Astrocyte of the spinal cord (primary cell): ENCODE measurements at regions not wholly inside any gene's neighbourhood (a gene's known extent, or its start where the extent isn't known, plus 50 kb on each side); places are given as distances from the start of the nearest gene placed in this dataset.

Source experiments
- DNase-seq: peaks from one replicate; pipeline ENCODE4 v3.0.0; 2011; ENCODE audit warnings: low read depth, low spot score
- H3K4me3 ChIP-seq: 2 replicates; pipeline ENCODE4 v1.5.1; 2011; ENCODE audit warnings: low read depth, mild to moderate bottlenecking, low read length, moderate library complexity
- in situ Hi-C: cut with HindIII; loops from 2 replicates; pipeline ENCODE4 v1.10.0; 2017; ENCODE audit warnings: low sequenced_read_pairs
- TF ChIP-seq, protein P1 (sequence below): IDR thresholded peaks from 2 replicates; pipeline ENCODE4 v1.5.1; 2012; ENCODE audit warnings: low read depth, mild to moderate bottlenecking, low read length, inconsistent platforms

DNA sequence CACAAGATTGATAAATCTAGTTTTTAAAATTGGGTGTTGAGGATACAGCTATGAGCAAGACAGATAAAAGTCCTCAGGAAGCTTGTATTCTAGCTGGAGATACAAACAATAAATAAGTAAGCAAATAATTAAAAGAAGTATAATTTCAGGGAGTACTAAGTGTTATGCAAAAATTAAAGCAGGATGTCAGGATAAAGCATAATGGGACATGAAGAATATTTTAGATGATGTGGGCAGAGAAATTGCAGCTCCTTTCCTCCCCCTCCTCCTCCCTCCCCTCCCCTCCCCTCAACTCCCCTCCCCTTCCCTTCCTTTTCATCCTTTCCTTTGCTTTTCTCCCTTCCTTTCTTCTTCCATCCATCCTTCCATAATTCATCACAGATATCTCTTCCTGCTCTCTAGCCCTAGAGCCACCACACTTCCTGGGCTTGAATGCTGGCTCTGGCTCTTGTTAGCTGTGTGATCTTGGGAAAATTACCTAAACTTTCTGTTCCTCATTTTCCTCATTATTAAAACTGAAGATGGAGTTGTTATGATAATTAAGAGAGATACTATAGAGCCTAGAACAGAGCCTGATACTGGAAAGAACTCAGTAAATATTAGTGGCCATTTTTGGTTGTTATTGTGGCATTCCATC, 323.9 kb downstream of the AACS start:
- DNase-seq = no peak
- no peak overlapping the region for H3K4me3 ChIP-seq
- TF ChIP-seq, protein P1, sequence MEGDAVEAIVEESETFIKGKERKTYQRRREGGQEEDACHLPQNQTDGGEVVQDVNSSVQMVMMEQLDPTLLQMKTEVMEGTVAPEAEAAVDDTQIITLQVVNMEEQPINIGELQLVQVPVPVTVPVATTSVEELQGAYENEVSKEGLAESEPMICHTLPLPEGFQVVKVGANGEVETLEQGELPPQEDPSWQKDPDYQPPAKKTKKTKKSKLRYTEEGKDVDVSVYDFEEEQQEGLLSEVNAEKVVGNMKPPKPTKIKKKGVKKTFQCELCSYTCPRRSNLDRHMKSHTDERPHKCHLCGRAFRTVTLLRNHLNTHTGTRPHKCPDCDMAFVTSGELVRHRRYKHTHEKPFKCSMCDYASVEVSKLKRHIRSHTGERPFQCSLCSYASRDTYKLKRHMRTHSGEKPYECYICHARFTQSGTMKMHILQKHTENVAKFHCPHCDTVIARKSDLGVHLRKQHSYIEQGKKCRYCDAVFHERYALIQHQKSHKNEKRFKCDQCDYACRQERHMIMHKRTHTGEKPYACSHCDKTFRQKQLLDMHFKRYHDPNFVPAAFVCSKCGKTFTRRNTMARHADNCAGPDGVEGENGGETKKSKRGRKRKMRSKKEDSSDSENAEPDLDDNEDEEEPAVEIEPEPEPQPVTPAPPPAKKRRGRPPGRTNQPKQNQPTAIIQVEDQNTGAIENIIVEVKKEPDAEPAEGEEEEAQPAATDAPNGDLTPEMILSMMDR = no peak
- in situ Hi-C loops = no loop called here

DNA sequence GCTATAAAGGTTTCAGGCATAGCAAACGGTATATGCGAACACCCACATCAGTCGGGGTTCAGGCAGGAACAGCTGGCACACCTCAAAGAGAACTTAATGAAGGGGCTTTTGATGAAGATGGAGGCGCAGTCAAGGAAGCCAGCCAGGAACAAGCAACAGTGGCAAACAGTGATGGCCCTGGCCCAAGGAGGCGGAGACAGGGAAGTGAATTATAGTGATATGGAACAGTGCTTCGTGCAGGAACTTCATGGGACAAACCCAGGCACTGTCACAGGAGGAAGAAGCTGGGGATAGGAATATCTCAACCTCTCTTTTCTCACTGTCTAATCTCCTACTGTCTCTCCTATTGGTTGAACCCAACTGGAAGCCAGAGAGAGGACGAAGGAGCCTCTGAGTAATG, 328.3 kb downstream of the AACS start:
- in situ Hi-C loops = no loop called here

DNA sequence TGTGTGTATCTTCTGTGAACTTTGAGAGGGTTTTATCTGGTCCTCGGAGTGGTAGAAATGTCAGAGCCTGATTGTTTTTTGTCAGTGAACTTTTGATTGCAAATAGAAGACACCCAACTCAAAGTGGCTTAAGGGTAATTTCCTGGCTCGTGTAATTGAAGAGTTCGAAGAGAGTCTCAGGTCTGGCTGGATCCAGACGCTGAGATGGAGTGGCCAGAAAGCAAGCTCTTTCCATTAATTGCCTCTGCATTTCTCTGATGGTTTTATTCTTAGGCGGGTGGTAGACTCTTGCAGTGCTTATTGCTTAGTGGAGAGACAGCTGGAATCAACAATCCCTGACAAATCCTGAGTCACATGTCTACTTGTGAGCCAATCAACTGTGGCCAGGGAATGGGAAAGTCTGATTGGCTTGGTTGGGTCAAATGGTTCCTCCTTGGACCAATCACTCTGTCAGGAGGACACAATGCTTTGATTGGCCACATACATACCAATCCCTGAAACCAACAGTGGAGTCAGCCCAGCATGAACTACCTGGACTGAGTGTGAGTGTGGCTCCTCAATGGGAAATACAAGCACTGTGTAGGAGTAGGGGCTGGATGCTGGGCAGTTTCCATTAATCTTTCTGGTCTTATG, 330.5 kb downstream of the AACS start:
- DNase-seq = no peak
- in situ Hi-C loops = no loop called here
- TF ChIP-seq, protein P1 = no peak
- H3K4me3 ChIP-seq = no peak overlapping the region

More for the DNA sequence above, 328.3 kb downstream of the AACS start:
- TF ChIP-seq, protein P1 = no peak
- no peak overlapping the region for H3K4me3 ChIP-seq
- no peak for DNase-seq

GRCh38 chr12:125399489-125399888, 334.3 kb downstream of the AACS start:
- in situ Hi-C loops = no loop called here
- H3K4me3 ChIP-seq = no peak overlapping the region
- TF ChIP-seq, protein P1 = no peak
- no peak for DNase-seq

- in situ Hi-C loops = no loop called here
- no peak overlapping the region for H3K4me3 ChIP-seq
- TF ChIP-seq, protein P1 = peak; percentile 43
- DNase-seq = peak; percentile 18
Observed at GRCh38 chr12:125402874-125403789, 337.9 kb downstream of the AACS start.

DNA sequence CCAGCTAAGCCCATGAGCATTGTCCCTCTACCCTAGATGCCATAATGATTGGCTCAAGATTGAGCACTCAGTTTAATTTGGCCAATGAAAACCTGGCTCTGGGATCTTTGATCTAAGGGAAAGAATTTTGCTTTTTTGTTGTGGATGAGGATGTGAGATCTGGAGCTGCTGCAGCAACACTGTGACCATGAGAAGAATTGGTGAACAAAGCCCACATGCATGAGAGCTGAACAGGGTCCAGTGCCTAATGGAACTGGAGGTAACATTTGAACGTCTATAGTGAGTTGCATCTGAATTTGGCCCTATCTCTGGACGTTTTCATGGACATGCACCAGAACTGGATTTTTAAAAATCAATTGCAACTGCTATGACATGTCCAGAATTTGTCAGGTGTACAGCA, 338.6 kb downstream of the AACS start:
- TF ChIP-seq, protein P1 = no peak
- no peak overlapping the region for H3K4me3 ChIP-seq
- DNase-seq = no peak
- in situ Hi-C loops = no loop called here
